ENCODE measurements at regions not wholly inside any gene's neighbourhood (a gene's known extent, or its start where the extent isn't known, plus 50 kb on each side); places are given as distances from the start of the nearest gene placed in this dataset.

DNA sequence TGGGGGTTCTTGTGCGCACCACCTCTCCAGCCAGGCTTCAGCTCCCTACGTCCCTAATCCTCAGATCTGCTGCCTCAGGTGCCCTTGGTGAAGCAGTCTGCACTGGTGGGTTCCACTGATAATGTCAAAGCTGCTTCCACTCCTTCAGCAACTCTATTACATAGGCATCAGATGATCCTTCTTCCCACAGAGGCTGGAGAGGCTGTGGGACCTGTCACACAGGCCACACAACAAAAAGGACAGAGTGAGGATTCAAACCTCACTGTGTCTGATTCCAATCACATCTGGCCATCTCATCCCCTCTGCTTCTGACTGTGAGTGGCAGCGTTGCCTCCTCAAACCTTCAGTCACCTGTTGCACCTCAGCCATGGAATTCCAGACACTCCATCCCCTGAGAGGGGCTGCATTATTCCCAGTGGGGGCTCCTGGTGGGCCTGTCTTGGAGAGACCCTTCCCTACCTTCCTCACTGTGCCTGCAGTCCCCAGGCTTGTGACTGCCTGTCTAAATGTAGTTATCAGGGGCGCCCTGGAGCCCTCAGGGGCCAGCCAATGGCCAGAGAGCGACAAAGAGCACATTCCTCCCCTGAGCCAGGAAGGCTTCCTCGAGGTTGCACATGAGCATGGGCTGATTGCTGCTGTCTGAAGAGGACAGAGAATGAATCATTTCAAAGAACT lies 211.4 kb upstream of the ECI2 start:
- TF ChIP-seq, protein P1, sequence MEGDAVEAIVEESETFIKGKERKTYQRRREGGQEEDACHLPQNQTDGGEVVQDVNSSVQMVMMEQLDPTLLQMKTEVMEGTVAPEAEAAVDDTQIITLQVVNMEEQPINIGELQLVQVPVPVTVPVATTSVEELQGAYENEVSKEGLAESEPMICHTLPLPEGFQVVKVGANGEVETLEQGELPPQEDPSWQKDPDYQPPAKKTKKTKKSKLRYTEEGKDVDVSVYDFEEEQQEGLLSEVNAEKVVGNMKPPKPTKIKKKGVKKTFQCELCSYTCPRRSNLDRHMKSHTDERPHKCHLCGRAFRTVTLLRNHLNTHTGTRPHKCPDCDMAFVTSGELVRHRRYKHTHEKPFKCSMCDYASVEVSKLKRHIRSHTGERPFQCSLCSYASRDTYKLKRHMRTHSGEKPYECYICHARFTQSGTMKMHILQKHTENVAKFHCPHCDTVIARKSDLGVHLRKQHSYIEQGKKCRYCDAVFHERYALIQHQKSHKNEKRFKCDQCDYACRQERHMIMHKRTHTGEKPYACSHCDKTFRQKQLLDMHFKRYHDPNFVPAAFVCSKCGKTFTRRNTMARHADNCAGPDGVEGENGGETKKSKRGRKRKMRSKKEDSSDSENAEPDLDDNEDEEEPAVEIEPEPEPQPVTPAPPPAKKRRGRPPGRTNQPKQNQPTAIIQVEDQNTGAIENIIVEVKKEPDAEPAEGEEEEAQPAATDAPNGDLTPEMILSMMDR (IDR thresholded peaks at IDR 0.05; ENCODE audit: insufficient read depth, low read depth, low read length, missing control alignments), result no peak
- no peak for DNase-seq (ENCODE audit: low read depth)
- H3K4me3 ChIP-seq (ENCODE audit: low read depth, low read length), result no peak overlapping the region

DNA sequence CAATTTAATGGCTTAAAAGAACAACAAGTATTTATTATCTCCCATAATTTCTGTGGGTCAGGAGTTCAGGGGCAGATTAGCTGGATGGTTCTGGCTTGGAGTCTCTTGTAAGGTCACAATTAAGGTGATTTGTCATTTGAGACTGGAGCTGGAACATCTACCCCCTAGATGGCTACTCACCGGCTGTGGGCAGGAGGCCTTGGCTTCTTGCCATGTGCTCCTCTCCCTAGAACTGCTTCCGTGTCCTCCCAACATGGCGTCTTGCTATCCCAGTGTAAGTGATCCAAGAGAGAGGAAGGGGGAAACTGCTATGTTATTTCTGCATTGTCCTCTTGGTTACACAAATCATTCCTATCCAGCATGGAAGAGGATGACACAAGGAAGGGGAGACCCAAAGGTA lies 210.2 kb upstream of the ECI2 start:
- TF ChIP-seq, protein P1 (IDR thresholded peaks at IDR 0.05; ENCODE audit: insufficient read depth, low read depth, low read length, missing control alignments), result no peak
- no peak for DNase-seq (ENCODE audit: low read depth)
- H3K4me3 ChIP-seq (ENCODE audit: low read depth, low read length), result no peak overlapping the region

DNA sequence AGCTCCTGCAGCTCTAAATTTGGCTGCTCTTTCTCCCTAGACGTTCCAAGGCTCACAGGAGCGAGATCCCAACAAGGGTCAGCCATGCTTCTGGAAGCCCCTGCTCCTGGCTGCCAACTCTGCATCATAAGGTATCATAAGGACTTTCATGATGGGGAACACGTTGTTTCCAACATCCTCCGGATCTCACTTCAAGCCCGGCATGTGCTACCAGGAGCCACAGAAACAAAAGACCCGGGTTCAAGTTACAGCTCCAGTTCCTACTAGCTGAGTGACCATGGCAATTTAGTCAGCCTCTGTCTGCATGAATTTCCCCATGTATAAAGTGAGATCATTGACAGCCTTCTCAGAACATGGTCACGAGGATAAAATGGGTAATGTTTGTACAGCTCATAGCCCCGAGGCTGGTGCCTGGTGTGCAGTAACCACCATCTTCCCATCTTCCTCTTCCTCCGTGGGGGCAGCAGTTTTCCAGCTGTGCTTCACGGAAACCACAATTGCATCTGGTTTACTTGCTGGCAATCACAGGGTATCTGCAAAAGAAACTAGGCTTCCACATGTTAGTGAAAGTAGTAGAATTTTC lies 209.0 kb upstream of the ECI2 start:
- TF ChIP-seq, protein P1 (IDR thresholded peaks at IDR 0.05; ENCODE audit: insufficient read depth, low read depth, low read length, missing control alignments), result no peak
- no peak for DNase-seq (ENCODE audit: low read depth)

DNA sequence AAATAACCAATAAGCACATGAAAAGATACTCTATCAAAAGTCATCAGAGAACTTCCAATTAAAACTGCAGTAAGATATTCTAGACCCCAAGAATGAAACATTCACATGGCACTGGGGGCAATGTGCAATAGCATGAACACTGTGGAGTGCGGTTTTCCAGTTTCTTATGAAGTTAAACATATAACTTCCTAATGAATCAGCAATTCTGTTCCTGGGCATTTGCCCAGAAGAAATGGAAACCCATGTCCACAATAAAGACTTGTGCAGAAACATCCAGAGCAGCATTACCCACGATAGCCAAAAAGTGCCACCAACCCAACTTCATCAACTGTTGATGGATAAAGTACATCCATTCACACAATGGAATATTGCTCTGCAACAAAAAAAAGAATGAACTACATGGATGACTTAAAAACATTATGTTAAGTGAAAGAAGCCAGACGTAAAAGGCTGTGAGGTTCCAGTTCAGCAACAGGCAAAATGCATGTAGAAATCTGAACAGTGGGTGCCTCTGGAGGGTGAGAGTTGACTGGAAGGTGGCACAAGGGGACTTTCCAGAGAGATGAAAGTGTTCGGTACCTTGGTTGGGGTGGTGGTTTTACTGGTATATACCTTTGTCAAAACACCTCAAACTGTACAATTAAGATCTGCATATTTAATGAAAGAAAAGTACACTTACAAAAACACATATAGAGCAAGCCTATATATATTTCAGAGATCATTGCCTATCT lies 207.2 kb upstream of the ECI2 start:
- DNase-seq (ENCODE audit: low read depth), result peak; percentile 40
- TF ChIP-seq, protein P1 (IDR thresholded peaks at IDR 0.05; ENCODE audit: insufficient read depth, low read depth, low read length, missing control alignments), result no peak

More for the DNA sequence above, 209.0 kb upstream of the ECI2 start:
- no peak overlapping the region for H3K4me3 ChIP-seq (ENCODE audit: low read depth, low read length)

DNA sequence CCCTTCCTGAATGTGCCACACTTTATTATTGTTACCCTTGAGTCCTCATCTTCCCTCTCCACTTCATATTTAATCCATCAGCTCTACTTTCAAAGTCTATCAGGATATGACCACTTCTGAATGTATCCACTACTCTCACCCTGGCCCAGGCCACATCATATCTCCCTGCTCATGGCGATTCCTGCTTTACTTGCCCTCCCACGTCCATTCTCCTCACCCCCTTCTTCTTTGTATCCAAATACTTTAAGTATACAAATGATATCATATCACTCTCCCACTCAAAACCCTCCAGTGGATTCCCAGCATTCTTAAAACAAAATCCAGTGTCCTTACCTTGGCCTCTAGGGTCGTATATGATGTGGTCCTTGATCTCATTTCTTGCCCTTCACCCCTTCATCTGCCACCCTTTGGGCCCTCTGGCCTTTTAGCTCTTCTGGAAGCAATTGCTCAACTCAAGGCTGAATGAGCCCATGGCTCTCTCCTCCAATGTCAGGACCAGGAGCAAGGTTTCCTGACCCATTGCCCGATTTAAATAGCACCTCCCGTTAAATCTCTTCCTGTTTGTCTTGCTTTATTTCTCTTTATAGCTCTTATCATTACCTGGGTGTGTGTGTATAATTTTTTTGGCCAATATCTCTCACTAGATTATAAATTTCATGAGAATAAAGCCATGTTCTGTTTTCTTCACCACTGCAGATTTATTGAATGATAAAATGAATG lies 205.9 kb upstream of the ECI2 start:
- no peak for DNase-seq (ENCODE audit: low read depth)
- H3K4me3 ChIP-seq (ENCODE audit: low read depth, low read length), result no peak overlapping the region
- TF ChIP-seq, protein P1 (IDR thresholded peaks at IDR 0.05; ENCODE audit: insufficient read depth, low read depth, low read length, missing control alignments), result no peak

More for the DNA sequence above, 207.2 kb upstream of the ECI2 start:
- H3K4me3 ChIP-seq (ENCODE audit: low read depth, low read length), result no peak overlapping the region

DNA sequence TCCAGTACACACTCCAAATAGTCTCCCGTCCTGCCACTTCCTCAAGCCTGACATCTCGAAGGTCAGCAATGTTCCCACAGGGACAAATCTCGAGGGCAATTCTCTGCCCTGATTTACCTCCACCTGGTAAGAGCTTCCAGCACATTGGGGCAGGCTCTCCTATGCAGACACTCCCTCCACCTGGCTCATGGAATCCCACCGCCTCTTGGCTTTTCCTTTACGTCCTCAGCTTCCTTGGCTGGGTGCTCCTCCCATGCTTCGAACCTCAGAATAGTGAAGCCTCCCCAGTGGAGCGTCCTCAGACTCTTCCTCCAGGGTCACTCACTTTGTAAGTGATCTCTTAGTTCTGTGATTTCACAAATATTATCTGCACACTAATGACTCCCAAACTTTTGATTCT lies 205.2 kb upstream of the ECI2 start:
- H3K4me3 ChIP-seq (ENCODE audit: low read depth, low read length), result no peak overlapping the region
- TF ChIP-seq, protein P1 (IDR thresholded peaks at IDR 0.05; ENCODE audit: insufficient read depth, low read depth, low read length, missing control alignments), result no peak
- no peak for DNase-seq (ENCODE audit: low read depth)

Data from GM12865 (cell line).